Skeletal muscle satellite cell (primary cell): ENCODE measurements at regions not wholly inside any gene's neighbourhood (a gene's known extent, or its start where the extent isn't known, plus 50 kb on each side); places are given as distances from the start of the nearest gene placed in this dataset.

Experiments
- H3K27me3 ChIP-seq: 2 replicates; pipeline ENCODE4 v1.7.0; 2013; ENCODE audit warnings: low read length; ENCODE audit not compliant: control insufficient read depth, insufficient read depth
- H3K36me3 ChIP-seq: 2 replicates; pipeline ENCODE4 v1.7.0; 2013; ENCODE audit warnings: mild to moderate bottlenecking, control low read depth, low read length; ENCODE audit not compliant: insufficient read depth
- H3K4me1 ChIP-seq: 2 replicates; pipeline ENCODE4 v1.7.0; 2013; ENCODE audit warnings: low read length; ENCODE audit not compliant: control insufficient read depth, insufficient read depth
- H3K4me2 ChIP-seq: 2 replicates; pipeline ENCODE4 v1.7.0; 2013; ENCODE audit warnings: mild to moderate bottlenecking, low read length
- H3K4me3 ChIP-seq: 2 replicates; pipeline ENCODE4 v1.7.0; 2013; ENCODE audit warnings: low read length
- H3K9ac ChIP-seq: 2 replicates; pipeline ENCODE4 v1.7.0; 2013; ENCODE audit warnings: mild to moderate bottlenecking, low read depth, low read length, moderate library complexity
- H3K9me3 ChIP-seq: replicated peaks from 2 replicates; pipeline ENCODE4 v1.7.0; 2013; ENCODE audit warnings: mild to moderate bottlenecking, control low read depth, low read length

GRCh38 chr9:7983490-7983889 lies 183.9 kb upstream of the DMAC1 start:
- Histone ChIP-seq H3K9me3 (no peaks in the 10 kb centered on the region), H3K27me3 (no peaks in the 10 kb centered on the region), H3K4me1 (no peaks in the 10 kb centered on the region), H3K4me3 (no peak overlapping the region), H3K4me2 (no peak overlapping the region), H3K36me3 (no peaks in the 10 kb centered on the region), H3K9ac (no peak overlapping the region)

GRCh38 chr9:7982907-7983306 lies 183.3 kb upstream of the DMAC1 start:
- no peaks in the 10 kb centered on the region for H3K4me1 ChIP-seq
- no peaks in the 10 kb centered on the region for H3K36me3 ChIP-seq
- H3K4me2 ChIP-seq, result no peak overlapping the region
- no peak overlapping the region for H3K4me3 ChIP-seq
- H3K27me3 ChIP-seq, result no peaks in the 10 kb centered on the region
- H3K9me3 ChIP-seq, result no peaks in the 10 kb centered on the region
- H3K9ac ChIP-seq, result no peak overlapping the region

- H3K4me1 ChIP-seq, result no peaks in the 10 kb centered on the region
- no peak overlapping the region for H3K4me2 ChIP-seq
Observed at GRCh38 chr9:7980691-7981289, 181.2 kb upstream of the DMAC1 start.

GRCh38 chr9:7980041-7980440 lies 180.5 kb upstream of the DMAC1 start:
- Histone ChIP-seq H3K36me3 (no peaks in the 10 kb centered on the region), H3K27me3 (no peaks in the 10 kb centered on the region), H3K4me2 (no peak overlapping the region), H3K4me3 (no peak overlapping the region), H3K9ac (no peak overlapping the region), H3K4me1 (no peaks in the 10 kb centered on the region), H3K9me3 (no peaks in the 10 kb centered on the region)

More at GRCh38 chr9:7980691-7981289, 181.2 kb upstream of the DMAC1 start:
- H3K36me3 ChIP-seq, result no peaks in the 10 kb centered on the region
- no peak overlapping the region for H3K4me3 ChIP-seq
- H3K9me3 ChIP-seq, result no peaks in the 10 kb centered on the region
- H3K27me3 ChIP-seq, result no peaks in the 10 kb centered on the region
- no peak overlapping the region for H3K9ac ChIP-seq

GRCh38 chr9:7979611-7980010 lies 180.0 kb upstream of the DMAC1 start:
- H3K36me3 ChIP-seq, result no peaks in the 10 kb centered on the region
- no peaks in the 10 kb centered on the region for H3K4me1 ChIP-seq
- H3K27me3 ChIP-seq, result no peaks in the 10 kb centered on the region
- H3K4me2 ChIP-seq, result no peak overlapping the region
- H3K4me3 ChIP-seq, result no peak overlapping the region
- no peak overlapping the region for H3K9ac ChIP-seq
- H3K9me3 ChIP-seq, result no peaks in the 10 kb centered on the region

- Histone ChIP-seq H3K27me3 (no peaks in the 10 kb centered on the region), H3K36me3 (no peaks in the 10 kb centered on the region), H3K4me2 (no peak overlapping the region), H3K4me3 (no peak overlapping the region), H3K4me1 (no peaks in the 10 kb centered on the region), H3K9ac (no peak overlapping the region), H3K9me3 (no peaks in the 10 kb centered on the region)
Observed at GRCh38 chr9:7977586-7977985, 178.0 kb upstream of the DMAC1 start.

GRCh38 chr9:7976856-7977255 lies 177.3 kb upstream of the DMAC1 start:
- no peak overlapping the region for H3K4me3 ChIP-seq

GRCh38 chr9:7976167-7976755 lies 176.7 kb upstream of the DMAC1 start:
- H3K9ac ChIP-seq, result no peak overlapping the region
- H3K4me3 ChIP-seq, result no peak overlapping the region
- no peaks in the 10 kb centered on the region for H3K9me3 ChIP-seq
- no peaks in the 10 kb centered on the region for H3K27me3 ChIP-seq
- no peaks in the 10 kb centered on the region for H3K36me3 ChIP-seq
- H3K4me2 ChIP-seq, result no peak overlapping the region
- no peaks in the 10 kb centered on the region for H3K4me1 ChIP-seq

More at GRCh38 chr9:7976856-7977255, 177.3 kb upstream of the DMAC1 start:
- Histone ChIP-seq H3K4me2 (no peak overlapping the region), H3K27me3 (no peaks in the 10 kb centered on the region), H3K9ac (no peak overlapping the region), H3K4me1 (no peaks in the 10 kb centered on the region), H3K9me3 (no peaks in the 10 kb centered on the region), H3K36me3 (no peaks in the 10 kb centered on the region)

- Histone ChIP-seq H3K9ac (no peak overlapping the region), H3K4me3 (no peak overlapping the region), H3K36me3 (no peaks in the 10 kb centered on the region), H3K27me3 (peaks cover 3% of the 10 kb centered on the region), H3K9me3 (no peaks in the 10 kb centered on the region), H3K4me2 (no peak overlapping the region), H3K4me1 (no peaks in the 10 kb centered on the region)
Observed at GRCh38 chr9:7975336-7975735, 175.8 kb upstream of the DMAC1 start.

- no peaks in the 10 kb centered on the region for H3K36me3 ChIP-seq
- no peak overlapping the region for H3K9ac ChIP-seq
- peaks cover 3% of the 10 kb centered on the region for H3K27me3 ChIP-seq
- no peaks in the 10 kb centered on the region for H3K9me3 ChIP-seq
- no peak overlapping the region for H3K4me3 ChIP-seq
- no peak overlapping the region for H3K4me2 ChIP-seq
- H3K4me1 ChIP-seq, result no peaks in the 10 kb centered on the region
Observed at GRCh38 chr9:7974335-7974960, 174.9 kb upstream of the DMAC1 start.

- no peaks in the 10 kb centered on the region for H3K9me3 ChIP-seq
- no peaks in the 10 kb centered on the region for H3K36me3 ChIP-seq
- H3K4me1 ChIP-seq, result no peaks in the 10 kb centered on the region
- peaks cover 3% of the 10 kb centered on the region for H3K27me3 ChIP-seq
- H3K4me3 ChIP-seq, result no peak overlapping the region
- no peak overlapping the region for H3K4me2 ChIP-seq
- no peak overlapping the region for H3K9ac ChIP-seq
Observed at GRCh38 chr9:7973123-7973522, 173.5 kb upstream of the DMAC1 start.
